Transverse colon (tissue), 3 donors: ENCODE measurements at regions not wholly inside any gene's neighbourhood (a gene's known extent, or its start where the extent isn't known, plus 50 kb on each side); places are given as distances from the start of the nearest gene placed in this dataset.

Experiments used
- EP300 ChIP-seq: sonication (generic); formaldehyde crosslinking; IDR thresholded peaks from one replicate; pipeline ENCODE4 v1.6.1; 2017; ENCODE audit warnings: antibody characterized with exemption, low read depth
- POLR2A ChIP-seq: fragments of 450-650 bp; IDR thresholded peaks from one replicate; pipeline ENCODE4 v1.6.1; 2016; ENCODE audit warnings: antibody characterized with exemption, mild to moderate bottlenecking, moderate library complexity
- TF ChIP-seq, protein P1 (sequence below), 5 experiments: fragments of 200-600 bp in 3 of 5; fragments of 450-650 bp in 2 of 5; sonication (generic) in 3 of 5; IDR thresholded peaks; 1 replicate in 2 of 5; 2 replicates in 3 of 5; pipeline ENCODE4 v1.5.1; 2016 to 2017; ENCODE audit warnings: antibody characterized with exemption in 5 of 5, inconsistent platforms in 3 of 5, mild to moderate bottlenecking in 2 of 5, moderate library complexity in 1 of 5

DNA sequence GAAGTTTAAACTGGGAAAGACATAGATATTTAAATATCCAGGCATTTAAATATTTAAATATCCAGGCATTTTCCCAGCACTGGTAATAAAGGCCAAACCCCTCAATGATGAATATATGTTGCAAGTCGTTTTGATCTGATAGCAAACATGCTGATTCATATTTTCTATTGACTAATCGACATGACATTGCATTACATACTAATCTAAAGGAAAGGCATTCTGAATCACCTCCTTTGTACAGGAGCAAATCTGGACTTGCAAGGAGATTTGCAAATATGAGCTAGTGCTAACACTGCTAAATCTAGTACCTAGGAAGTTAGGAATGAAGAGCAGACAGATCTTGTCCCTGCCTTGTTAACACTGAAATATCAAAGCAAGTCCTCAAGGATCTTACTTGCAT lies 207.3 kb downstream of the SLC7A11 start:
- TF ChIP-seq, protein P1, sequence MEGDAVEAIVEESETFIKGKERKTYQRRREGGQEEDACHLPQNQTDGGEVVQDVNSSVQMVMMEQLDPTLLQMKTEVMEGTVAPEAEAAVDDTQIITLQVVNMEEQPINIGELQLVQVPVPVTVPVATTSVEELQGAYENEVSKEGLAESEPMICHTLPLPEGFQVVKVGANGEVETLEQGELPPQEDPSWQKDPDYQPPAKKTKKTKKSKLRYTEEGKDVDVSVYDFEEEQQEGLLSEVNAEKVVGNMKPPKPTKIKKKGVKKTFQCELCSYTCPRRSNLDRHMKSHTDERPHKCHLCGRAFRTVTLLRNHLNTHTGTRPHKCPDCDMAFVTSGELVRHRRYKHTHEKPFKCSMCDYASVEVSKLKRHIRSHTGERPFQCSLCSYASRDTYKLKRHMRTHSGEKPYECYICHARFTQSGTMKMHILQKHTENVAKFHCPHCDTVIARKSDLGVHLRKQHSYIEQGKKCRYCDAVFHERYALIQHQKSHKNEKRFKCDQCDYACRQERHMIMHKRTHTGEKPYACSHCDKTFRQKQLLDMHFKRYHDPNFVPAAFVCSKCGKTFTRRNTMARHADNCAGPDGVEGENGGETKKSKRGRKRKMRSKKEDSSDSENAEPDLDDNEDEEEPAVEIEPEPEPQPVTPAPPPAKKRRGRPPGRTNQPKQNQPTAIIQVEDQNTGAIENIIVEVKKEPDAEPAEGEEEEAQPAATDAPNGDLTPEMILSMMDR (IDR thresholded peaks at IDR 0.05), result no peak
- no peak for TF ChIP-seq POLR2A
- no peak for TF ChIP-seq EP300
